Spleen (tissue), 11 donors: ENCODE measurements at regions not wholly inside any gene's neighbourhood (a gene's known extent, or its start where the extent isn't known, plus 50 kb on each side); places are given as distances from the start of the nearest gene placed in this dataset.

ENCODE experiments used
- DNase-seq: peaks from one replicate; pipeline ENCODE4 v3.0.0-alpha.2; 2020
- H3K27ac ChIP-seq, 8 donors: fragments of 200-600 bp; sonication (generic) in 7 of 8; 1 replicate in 4 of 8; 2 replicates in 4 of 8; pipeline versions ENCODE4 v1.5.0 to v1.8.0; 2016 to 2021; ENCODE audit warnings: inconsistent platforms in 4 of 8, mild to moderate bottlenecking in 4 of 8, moderate library complexity in 1 of 8
- H3K27me3 ChIP-seq, 7 donors: fragments of 200-600 bp; sonication (generic) in 6 of 7; replicated peaks in 1 of 7; 1 replicate in 4 of 7; 2 replicates in 3 of 7; pipeline versions ENCODE4 v1.5.0 to v1.8.0; 2016 to 2021; ENCODE audit warnings: inconsistent platforms in 3 of 7, mild to moderate bottlenecking in 1 of 7
- H3K36me3 ChIP-seq, 6 donors: fragments of 200-600 bp; sonication (generic) in 5 of 6; 1 replicate in 4 of 6; 2 replicates in 2 of 6; pipeline versions ENCODE4 v1.5.0 to v1.8.0; 2016 to 2021; ENCODE audit warnings: inconsistent platforms in 2 of 6
- H3K4me1 ChIP-seq, 6 donors: fragments of 200-600 bp; sonication (generic) in 5 of 6; 1 replicate in 3 of 6; 2 replicates in 3 of 6; pipeline versions ENCODE4 v1.5.0 to v1.8.0; 2016 to 2021; ENCODE audit warnings: inconsistent platforms in 3 of 6
- H3K4me3 ChIP-seq, 8 donors: fragments of 200-600 bp; sonication (generic) in 7 of 8; 1 replicate in 4 of 8; 2 replicates in 4 of 8; pipeline versions ENCODE4 v1.5.0 to v1.8.0; 2016 to 2021; ENCODE audit warnings: inconsistent platforms in 4 of 8, mild to moderate bottlenecking in 4 of 8, moderate library complexity in 2 of 8
- H3K9me3 ChIP-seq, 8 donors: fragments of 200-600 bp; sonication (generic) in 7 of 8; 1 replicate in 4 of 8; 2 replicates in 4 of 8; pipeline versions ENCODE4 v1.5.0 to v1.8.0; 2016 to 2021; ENCODE audit warnings: inconsistent platforms in 4 of 8
- POLR2A ChIP-seq, 3 donors: fragments of 450-650 bp; IDR thresholded peaks; one replicate each; pipeline ENCODE4 v1.5.1; 2017; ENCODE audit warnings: antibody characterized with exemption in 3 of 3, mild to moderate bottlenecking in 1 of 3
- POLR2AphosphoS5 ChIP-seq, 3 donors: sonication (generic); formaldehyde crosslinking; IDR thresholded peaks; one replicate each; pipeline ENCODE4 v1.5.1; 2017; ENCODE audit warnings: antibody characterized with exemption in 3 of 3
- WGBS, 5 donors: extraction: QIAGEN DNeasy Blood & Tissue Kit in 3 of 5; methylation state at CpG; one replicate each; pipeline versions ENCODE4 v1.1.5 to v1.1.7; 2013 to 2018; 5-methylcytosine and 5-hydroxymethylcytosine counted together
- intact Hi-C: fragments of 100-400 bp; cut with DNase I; formaldehyde crosslinking; loops from one replicate; pipeline ENCODE4 v1.15.0; 2023; ENCODE audit warnings: low total_unique reads
- TF ChIP-seq, protein P1 (sequence below), 11 experiments: fragments of 200-600 bp in 7 of 11; fragments of 450-650 bp in 4 of 11; sonication (generic) in 4 of 11; IDR thresholded peaks in 8 of 11; conservative IDR thresholded peaks in 3 of 11; 1 replicate in 7 of 11; 2 replicates in 4 of 11; pipeline versions ENCODE4 v1.4.0 to v1.8.0; 2016 to 2021; ENCODE audit warnings: antibody characterized with exemption in 11 of 11, inconsistent platforms in 4 of 11, mild to moderate bottlenecking in 1 of 11
- donor health status: healthy with polysubstance abuse.
- donor health status: DM: no; HTN: no; CAD: no; lungs with moderate emphysema.
- donor health status: DM: no; HTN: no; CAD: no.
- donor health status: Bipolar disorder and iron deficiency.
- donor health status: healthy.
- donor health status: DM: no; HTN: no; CAD: no.
- donor health status: DM: yes; HTN: yes; CAD: no.

- intact Hi-C loops = no loop called here
- no peaks in the 10 kb centered on the region for H3K9me3 ChIP-seq
- H3K4me1 ChIP-seq = no peaks in the 10 kb centered on the region
- H3K27ac ChIP-seq = no peak overlapping the region
- no peak for DNase-seq
- peaks cover 0 to 4% (median 0%) of the 10 kb centered on the region in 7 donors for H3K27me3 ChIP-seq
- no peaks in the 10 kb centered on the region for H3K36me3 ChIP-seq
- TF ChIP-seq POLR2AphosphoS5 (IDR thresholded peaks at IDR 0.05) = no peak
- no peak for TF ChIP-seq POLR2A (IDR thresholded peaks at IDR 0.05)
- TF ChIP-seq, protein P1, sequence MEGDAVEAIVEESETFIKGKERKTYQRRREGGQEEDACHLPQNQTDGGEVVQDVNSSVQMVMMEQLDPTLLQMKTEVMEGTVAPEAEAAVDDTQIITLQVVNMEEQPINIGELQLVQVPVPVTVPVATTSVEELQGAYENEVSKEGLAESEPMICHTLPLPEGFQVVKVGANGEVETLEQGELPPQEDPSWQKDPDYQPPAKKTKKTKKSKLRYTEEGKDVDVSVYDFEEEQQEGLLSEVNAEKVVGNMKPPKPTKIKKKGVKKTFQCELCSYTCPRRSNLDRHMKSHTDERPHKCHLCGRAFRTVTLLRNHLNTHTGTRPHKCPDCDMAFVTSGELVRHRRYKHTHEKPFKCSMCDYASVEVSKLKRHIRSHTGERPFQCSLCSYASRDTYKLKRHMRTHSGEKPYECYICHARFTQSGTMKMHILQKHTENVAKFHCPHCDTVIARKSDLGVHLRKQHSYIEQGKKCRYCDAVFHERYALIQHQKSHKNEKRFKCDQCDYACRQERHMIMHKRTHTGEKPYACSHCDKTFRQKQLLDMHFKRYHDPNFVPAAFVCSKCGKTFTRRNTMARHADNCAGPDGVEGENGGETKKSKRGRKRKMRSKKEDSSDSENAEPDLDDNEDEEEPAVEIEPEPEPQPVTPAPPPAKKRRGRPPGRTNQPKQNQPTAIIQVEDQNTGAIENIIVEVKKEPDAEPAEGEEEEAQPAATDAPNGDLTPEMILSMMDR (IDR thresholded peaks at IDR 0.05 in 8 of 11, conservative IDR thresholded peaks at IDR 0.05 in 3 of 11) = no peak
- H3K4me3 ChIP-seq = no peak overlapping the region
- WGBS, 5 donors = 73 to 95% (median 81%) methylated on average over 4 to 5 of the region's 5 CpGs
Observed at GRCh38 chrX:134158821-134159512, 78.0 kb upstream of the CCDC160 start.

GRCh38 chrX:134161162-134161561, 75.8 kb upstream of the CCDC160 start:
- no peaks in the 10 kb centered on the region for H3K9me3 ChIP-seq
- H3K4me3 ChIP-seq = no peak overlapping the region
- intact Hi-C loops = no loop called here
- no peak overlapping the region for H3K27ac ChIP-seq
- DNase-seq = no peak
- no peak for TF ChIP-seq POLR2AphosphoS5 (IDR thresholded peaks at IDR 0.05)
- TF ChIP-seq, protein P1 (IDR thresholded peaks at IDR 0.05 in 8 of 11, conservative IDR thresholded peaks at IDR 0.05 in 3 of 11) = no peak
- no peak for TF ChIP-seq POLR2A (IDR thresholded peaks at IDR 0.05)
- peaks cover 0 to 4% (median 0%) of the 10 kb centered on the region in 7 donors for H3K27me3 ChIP-seq
- H3K36me3 ChIP-seq = no peaks in the 10 kb centered on the region
- WGBS, 5 donors = 31 to 44% (median 34%) methylated on average over 2 of the region's 2 CpGs
- H3K4me1 ChIP-seq = no peaks in the 10 kb centered on the region

DNA sequence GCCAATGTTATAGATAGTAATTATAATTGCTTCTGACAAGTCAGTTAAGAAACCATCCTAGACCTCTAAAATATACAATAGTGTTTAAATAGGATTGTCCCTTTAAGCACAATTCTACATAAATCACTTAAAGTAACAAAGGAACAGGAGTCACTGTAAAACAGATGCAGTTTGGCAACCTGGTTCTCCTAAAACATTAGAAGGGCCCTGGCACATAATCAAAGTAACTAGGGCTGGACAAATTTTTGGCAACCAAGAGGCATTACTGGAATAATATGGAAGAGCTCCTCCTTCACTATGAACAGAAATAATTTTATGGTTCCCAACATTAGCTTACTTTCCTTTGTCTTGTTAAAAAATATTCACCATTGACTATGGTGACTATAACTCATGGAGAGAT, 75.0 kb upstream of the CCDC160 start:
- no peaks in the 10 kb centered on the region for H3K4me1 ChIP-seq
- no peak overlapping the region for H3K4me3 ChIP-seq
- no peaks in the 10 kb centered on the region for H3K9me3 ChIP-seq
- H3K27ac ChIP-seq = no peak overlapping the region
- TF ChIP-seq POLR2A (IDR thresholded peaks at IDR 0.05) (no peak), POLR2AphosphoS5 (IDR thresholded peaks at IDR 0.05) (no peak)
- TF ChIP-seq, protein P1 (IDR thresholded peaks at IDR 0.05 in 8 of 11, conservative IDR thresholded peaks at IDR 0.05 in 3 of 11) = no peak
- no peak for DNase-seq
- H3K36me3 ChIP-seq = no peaks in the 10 kb centered on the region
- peaks cover 0 to 4% (median 0%) of the 10 kb centered on the region in 7 donors for H3K27me3 ChIP-seq
- intact Hi-C loops = no loop called here

- TF ChIP-seq POLR2AphosphoS5 (IDR thresholded peaks at IDR 0.05) (no peak), POLR2A (IDR thresholded peaks at IDR 0.05) (no peak)
- TF ChIP-seq, protein P1 (IDR thresholded peaks at IDR 0.05 in 8 of 11, conservative IDR thresholded peaks at IDR 0.05 in 3 of 11) = no peak
- H3K4me1 ChIP-seq = no peaks in the 10 kb centered on the region
- no peak overlapping the region for H3K4me3 ChIP-seq
- 62 to 91% (median 81%) methylated on average over 1 of the region's 1 CpG for WGBS, 5 donors
- H3K27ac ChIP-seq = no peak overlapping the region
- H3K9me3 ChIP-seq = no peaks in the 10 kb centered on the region
- intact Hi-C loops = no loop called here
- no peaks in the 10 kb centered on the region for H3K36me3 ChIP-seq
- no peaks in the 10 kb centered on the region for H3K27me3 ChIP-seq
- no peak for DNase-seq
Observed at GRCh38 chrX:134163836-134164235, 73.1 kb upstream of the CCDC160 start.
